GM21723 (cell line): ENCODE measurements at regions not wholly inside any gene's neighbourhood (a gene's known extent, or its start where the extent isn't known, plus 50 kb on each side); places are given as distances from the start of the nearest gene placed in this dataset.
"Not testable (repeated sequence)": the region's sequence is repeated elsewhere in the genome, so short reads cannot be mapped to it uniquely, and the experiment has no call there.

ENCODE experiments used
- ATAC-seq: cut with Tn5 transposase; IDR thresholded peaks from one replicate; pipeline ENCODE4 v1.9.1; 2021; ENCODE audit warnings: mild to moderate bottlenecking, moderate library complexity; ENCODE audit not compliant: unreplicated experiment

DNA sequence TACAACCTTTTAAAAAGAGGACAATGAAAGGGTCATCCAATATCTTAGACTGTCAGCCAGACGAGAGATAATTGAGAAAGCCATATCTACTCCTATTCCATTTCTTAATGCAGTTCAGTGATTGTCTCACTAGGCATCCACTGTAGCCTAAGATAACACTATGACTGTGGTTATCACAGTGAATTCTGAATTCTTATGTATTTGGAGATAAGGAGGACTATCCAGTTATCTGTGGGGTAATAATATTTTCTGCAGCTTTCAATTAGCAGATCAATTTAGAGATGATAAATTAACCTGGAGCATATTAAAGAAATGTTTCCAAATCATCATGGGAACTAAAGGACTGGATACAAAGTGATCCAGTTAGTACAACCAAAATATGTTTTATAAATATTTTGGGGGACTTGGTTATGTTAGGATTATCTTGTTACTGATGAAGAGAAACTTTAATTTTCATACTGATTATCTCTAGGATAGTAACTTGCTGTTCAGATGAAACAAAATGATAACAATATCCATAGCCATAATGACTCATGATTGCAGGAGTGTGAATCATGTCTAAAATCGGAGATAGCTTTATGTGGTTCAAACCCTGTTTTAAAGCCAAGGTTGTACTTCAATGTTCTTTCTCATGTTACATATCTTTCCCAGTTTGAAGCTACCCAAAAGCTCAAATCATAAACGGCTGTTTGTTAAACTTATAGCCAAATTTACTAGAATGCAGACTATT lies 1152.0 kb downstream of the HACE1 start:
- ATAC-seq, result no peak

DNA sequence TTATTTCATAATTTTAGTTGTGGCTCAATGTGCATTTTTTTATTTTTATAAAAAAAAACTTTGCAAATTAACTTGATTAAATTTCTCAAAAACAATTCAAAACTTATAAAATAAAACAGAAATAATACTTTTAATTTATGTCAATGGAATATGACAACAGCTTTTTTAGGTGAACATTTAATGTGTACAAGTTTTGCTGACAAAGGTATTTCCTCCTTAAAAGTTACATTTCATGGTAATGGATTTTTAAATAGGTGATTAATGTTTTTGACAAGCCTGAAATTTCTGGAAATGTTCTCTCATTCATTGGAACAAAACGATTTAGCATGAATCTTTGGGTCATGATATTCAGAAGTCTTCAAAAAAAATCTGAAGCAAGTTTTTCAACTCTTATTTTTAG lies 1160.0 kb downstream of the HACE1 start:
- ATAC-seq, result no peak

DNA sequence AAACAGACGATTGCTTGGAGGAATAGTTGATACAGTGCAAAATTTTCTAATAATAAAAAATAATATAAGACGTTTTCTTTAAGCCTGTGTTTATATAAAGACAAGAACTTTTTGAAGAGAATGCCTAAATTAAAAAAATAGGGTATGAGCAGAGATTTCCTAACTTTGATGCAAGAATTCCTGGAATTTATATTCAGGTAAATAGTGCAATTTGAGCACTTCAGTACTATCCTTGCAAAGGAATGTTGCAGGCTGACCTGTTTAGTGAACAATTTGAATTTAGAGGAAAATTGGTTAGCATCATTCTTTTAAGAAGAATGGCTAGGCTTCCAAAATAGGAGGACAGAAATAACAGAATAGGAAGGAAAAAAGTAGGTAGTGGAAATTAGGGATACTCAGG lies 1172.3 kb downstream of the HACE1 start:
- ATAC-seq, result no peak

DNA sequence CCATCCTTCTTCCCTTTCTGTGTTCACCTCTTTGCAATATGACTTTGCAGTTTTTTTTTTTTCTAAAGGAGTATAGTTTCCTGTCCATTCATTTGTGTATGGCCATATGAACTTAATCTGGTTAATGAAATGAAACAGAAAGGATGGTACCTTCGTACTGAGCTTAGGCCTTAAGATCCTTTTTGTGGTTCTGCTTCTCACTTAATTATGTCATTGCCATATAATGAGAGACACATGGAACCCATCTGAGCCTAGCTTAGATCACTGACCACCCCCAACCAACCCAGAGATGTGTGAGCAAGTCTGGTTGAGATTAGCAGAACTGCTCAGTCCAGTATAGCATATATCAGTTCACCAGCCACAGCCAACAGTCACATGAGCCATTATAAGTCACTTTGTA lies 1179.6 kb downstream of the HACE1 start:
- ATAC-seq, result no peak

DNA sequence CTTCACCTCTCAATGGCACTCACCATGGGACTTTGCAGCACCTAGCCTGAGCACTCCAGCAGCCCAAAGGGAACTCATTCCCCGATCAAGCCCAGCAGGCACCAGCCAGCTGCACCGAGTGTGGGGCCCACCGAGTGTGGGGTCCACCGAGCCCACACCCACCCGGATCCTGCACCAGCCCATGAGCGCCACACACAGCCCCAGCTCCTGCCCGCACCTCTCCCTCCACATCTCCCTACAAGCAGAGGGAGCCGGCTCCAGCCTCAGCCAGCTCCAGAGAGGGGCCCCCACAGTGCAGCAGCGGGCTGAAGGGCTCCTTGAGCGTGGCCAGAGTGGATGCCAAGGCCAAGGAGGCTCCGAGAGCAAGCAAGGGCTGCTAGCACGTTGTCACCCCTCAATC lies 1182.4 kb downstream of the HACE1 start:
- ATAC-seq, result no peak

DNA sequence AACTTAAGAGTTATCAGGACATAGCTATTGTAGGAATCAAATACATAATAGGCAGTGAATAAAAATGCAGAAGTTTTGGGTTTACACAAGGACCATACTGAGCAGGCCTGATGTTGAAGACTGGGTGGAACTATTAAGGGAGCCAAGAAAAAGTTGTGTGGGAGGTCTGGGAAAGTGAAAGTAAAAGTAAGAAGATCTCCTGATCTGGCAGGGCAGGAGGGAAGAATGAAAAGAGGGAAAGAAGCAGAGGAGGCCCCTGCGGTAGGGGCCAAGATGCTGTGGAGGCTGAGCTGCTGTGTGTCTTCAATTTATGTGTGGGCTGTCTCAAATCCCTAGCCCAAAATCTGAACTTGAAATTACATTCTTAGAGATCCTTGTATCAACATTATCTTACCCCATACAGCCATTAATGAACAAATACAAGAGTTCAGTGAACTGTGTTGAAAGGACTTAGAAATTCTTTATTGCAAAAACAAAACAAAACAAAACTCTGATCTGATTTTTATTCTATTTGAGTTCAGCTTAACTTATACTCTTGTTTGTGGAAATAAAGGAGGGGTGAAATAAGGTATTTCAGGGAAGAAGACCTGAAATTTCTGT lies 1183.8 kb downstream of the HACE1 start:
- ATAC-seq, result no peak

DNA sequence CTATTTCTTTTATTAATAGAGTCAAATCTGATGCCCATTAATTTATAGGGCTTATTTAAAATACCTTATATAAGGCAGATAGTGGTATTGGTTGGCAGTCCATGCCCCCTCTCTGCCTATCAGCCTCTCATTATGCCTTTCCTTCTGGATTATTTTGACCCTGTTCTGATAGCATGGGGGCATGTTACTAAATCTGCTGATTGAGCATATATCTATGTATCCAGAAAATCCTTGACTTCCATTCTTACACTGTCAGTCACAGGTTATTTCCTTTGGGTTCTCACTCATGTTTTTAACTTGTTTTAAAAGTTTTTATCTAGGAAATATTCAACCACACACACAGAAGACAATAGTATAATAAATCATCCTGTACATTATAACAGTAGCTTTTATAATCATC lies 1184.9 kb downstream of the HACE1 start:
- ATAC-seq, result no peak

DNA sequence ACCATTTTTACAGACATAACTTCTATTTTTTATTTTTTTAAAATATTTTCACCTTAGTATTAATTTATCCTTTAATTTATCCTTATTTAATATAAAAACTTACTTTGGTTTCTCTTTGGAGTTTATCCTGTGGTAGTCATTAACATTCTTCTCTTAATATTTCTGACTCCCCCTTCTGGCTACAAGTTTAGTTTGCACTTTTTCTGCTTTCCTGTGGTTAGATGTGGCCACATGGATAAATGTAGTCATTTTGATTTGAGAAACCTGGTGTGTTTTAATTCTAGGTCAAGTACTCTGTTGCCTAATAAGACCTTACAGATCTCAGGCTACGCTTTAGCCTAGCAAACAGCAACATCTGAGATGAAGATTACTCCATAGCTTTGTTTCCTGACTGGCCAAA lies 1187.5 kb downstream of the HACE1 start:
- ATAC-seq, result no peak

DNA sequence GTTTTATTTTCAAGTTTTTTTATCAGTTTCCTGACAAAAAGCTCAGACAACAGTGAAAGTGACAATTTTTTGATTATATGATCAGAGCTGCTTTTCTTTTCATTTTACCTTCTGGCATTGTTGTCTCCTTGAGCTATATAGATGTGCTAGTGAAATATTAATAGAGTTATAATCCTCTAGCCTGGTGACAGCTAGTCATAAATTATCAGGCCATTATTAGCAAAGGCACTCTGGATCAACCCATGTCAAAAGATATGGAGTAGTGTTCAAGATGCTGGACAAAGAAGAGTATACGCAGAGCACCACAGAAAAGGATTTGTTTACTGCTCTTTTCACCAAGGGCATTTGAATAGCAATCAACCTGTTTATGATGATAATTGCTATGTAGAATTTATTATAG lies 1230.1 kb downstream of the HACE1 start:
- ATAC-seq, result no peak

DNA sequence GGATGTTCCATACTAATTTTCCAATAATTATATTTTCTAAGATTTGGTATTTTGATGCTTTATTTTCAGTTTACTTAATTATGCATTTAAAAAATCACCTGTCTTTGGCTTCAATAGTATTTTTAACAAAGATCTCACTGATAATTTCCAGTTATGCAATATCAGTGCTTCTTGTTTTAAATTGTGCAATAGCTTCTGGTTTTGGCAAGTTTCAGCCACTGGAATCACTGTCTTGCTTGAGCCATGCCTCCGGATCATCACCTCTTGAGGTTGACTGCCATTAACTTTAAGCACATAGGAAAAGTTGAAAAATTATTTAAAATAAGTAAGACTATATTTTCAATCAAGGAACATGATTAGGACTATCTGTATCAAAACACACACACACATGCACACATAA lies 1242.1 kb downstream of the HACE1 start:
- no peak for ATAC-seq

DNA sequence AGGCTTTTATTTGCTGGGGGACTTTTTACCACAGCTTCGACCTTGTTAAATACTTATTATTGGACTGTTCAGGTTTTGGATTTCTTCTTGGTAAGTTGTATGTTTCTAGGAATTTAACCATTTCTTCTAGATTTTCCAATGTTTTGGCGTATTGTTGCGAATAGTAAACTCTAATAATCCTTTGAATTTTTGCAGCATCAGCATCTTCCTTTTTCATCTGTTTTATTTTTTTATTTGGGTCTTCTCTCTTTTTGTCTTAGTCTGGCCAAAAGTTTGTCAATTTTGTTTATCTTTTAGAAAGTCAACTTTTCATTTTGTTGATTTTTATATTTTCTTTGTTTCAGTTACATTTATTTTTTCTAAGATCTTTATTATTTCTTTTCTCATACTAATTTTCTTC lies 1272.0 kb downstream of the HACE1 start:
- no peak for ATAC-seq

DNA sequence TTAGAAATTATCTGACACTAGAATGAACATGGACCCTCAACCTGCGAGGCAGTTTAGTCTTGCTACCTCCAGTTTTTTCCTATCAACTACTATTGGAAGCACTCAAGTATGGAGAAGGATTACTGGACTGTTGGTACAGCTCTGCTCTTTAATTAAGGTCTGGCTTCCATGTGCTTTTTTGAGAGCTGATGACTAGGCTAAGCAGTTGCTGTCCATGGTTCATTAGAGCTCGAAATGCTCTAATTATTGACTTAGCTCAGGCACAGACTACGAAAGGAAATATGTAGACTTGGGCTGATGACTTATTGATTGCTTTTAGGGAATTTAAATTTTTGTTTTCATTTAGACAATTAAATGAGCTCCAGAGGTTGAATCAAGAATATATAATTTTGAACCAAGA lies 1281.6 kb downstream of the HACE1 start:
- ATAC-seq, result no peak

DNA sequence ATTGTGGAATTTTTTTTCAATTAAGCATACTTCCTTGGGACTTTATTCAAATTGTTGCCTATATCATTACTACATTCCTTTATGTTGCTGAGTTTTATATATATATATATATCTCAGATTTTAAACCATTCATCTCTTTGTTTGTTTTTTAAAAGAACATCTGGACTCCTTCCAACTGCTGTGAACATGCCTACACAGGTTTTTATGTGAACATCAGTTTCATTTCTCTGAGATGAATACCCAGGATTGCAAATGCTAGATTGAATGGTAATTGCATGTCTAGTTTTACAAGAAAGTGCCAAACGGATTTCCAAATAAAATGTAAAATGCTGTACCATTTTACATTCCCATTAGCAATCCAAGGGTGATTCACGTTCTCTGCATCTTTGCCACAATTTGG lies 1289.3 kb downstream of the HACE1 start:
- no peak for ATAC-seq

DNA sequence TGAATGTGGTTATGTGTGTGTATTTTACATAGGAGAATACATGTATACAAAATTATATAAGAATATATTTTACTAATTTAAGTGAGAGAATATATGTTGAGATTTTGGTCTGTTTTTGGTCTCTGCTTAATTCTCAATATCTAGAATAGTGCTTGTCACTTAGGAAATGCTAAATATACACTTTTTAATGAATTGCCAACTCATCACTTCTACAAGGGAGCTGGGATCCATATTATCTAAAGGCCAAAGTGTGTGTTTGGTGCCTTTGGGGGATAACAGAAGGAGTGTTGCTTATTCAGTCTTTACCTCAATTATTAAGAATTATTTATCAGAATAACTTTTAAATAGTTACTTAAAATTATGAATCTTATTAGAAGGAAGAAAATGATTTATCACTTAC lies 1304.8 kb downstream of the HACE1 start:
- ATAC-seq, result no peak

DNA sequence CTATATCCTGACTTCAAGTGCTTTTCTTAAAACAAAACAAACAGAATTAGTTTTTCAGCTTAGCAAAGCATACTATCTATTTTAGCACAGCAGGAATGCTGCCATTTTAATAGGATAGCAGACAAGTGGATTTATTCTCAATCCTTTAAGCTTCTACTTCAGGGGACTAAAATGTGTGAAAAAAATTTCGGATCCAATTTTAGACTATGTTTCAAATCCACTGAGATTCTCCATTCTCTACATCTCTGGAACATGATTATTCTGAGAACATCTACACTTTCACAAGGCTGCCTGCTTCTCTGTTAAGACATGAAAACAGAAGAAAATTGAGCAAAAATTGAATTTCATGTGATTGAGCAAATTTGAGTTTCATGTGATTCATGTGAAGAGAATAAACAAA lies 1321.3 kb downstream of the HACE1 start:
- no peak for ATAC-seq

DNA sequence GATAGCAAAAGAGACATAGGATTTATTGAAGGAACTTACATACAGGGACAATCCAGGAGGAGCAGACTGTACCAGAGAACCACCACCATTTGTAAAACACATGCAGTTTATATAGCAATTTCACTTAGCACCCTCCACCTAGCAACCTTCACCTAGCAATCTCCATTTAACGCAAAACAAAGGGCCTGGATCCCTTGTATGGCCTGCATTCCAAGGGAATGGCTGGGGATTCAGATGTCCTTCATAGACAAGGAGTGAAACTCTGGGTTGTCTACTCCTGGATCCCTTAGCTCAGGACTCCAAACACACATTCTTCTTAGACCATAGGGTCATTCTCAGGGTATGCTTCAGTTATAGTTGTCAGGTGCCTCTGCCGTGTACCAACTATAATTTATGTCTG lies 1324.9 kb downstream of the HACE1 start:
- ATAC-seq, result no peak

DNA sequence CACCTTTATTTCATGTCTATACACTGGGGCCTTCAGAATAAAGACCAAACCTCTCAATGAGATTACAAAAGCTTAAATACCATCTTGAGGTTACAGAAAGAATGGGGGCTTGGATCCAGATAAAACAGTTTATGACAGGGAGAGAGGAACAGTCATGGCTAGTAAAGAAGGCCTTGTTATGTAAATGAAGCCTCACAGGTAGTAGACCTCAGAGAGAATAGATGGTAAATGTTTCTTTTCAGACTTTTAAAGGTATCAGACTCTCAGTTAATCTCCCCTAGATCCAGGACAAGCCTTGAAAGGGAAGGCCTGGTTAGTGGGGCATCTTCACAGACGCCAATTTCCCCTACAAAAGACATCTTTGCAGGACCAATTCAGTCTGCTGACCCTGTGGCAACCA lies 1325.6 kb downstream of the HACE1 start:
- no peak for ATAC-seq

DNA sequence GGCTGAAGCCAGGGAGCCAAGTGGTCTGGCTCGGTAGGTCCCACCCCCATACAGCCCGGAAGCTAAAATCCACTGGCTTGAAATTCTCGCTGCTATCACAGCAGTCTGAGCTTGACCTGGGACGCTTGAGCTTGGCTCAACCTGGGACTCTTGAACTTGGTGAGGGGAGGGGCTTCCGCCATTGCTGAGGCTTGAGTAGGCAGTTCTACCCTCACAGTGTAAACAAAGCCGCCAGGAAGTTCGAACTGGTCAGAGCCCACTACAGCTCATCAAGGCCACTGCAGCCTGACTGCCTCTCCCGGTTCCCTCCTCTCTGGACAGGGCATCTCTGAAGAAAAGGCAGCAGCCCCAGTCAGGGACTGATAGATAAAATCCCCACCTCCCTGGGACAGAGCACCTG lies 1337.7 kb downstream of the HACE1 start:
- ATAC-seq, result no peak

DNA sequence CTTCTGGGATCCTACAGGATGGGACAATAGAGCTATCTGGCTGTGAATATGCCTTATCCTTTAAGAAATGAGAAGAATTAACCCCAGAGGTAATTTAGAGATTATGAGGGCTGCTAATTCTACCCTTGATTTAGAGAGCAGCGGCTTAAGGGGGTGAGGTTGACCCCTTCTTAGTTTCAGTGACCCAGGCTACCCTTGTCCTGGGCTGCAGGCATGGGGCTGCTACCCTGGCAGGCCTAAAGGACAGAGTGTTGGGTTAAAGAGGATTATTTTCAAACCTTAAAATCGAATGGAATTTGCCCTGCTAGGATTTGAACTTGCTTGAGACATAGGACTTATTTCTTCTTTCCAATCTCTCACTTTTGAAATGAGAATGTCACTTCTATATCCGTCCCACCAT lies 1343.4 kb downstream of the HACE1 start:
- no peak for ATAC-seq

DNA sequence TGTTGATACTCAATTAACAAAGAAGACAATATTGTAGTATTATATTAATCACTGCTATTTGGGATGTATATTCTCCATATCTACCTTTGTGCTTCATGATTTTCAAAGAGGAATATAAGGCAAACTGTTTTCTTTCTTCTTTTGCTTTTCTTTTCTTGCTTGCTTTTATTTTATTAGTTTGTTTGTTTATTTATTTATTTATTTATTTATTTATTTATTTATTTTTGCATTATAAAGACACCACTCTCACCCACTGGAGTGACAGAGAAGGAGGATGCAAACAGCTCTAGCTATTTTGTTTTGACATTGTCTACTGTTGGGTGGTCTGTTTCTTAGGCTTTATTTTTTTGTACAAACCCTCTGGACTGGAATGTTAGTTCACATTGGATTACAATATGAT lies 1352.7 kb downstream of the HACE1 start:
- ATAC-seq, result no peak

DNA sequence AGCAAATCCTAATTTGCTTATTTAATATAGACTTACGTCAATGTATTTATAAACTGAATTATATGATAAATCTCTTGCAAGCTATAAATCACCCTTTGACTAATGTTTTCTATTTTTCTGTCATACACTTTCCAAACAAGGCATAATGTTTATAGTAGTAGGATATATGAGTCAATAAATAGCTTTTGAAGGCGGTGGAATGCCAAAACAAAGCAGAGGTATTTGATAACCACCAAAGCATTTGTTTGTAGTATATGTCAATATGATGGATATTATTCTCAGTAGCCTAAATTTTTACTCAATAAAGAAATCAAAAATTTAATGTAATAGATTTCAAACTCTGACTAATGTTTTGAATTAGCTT lies 1354.6 kb downstream of the HACE1 start:
- no peak for ATAC-seq

DNA sequence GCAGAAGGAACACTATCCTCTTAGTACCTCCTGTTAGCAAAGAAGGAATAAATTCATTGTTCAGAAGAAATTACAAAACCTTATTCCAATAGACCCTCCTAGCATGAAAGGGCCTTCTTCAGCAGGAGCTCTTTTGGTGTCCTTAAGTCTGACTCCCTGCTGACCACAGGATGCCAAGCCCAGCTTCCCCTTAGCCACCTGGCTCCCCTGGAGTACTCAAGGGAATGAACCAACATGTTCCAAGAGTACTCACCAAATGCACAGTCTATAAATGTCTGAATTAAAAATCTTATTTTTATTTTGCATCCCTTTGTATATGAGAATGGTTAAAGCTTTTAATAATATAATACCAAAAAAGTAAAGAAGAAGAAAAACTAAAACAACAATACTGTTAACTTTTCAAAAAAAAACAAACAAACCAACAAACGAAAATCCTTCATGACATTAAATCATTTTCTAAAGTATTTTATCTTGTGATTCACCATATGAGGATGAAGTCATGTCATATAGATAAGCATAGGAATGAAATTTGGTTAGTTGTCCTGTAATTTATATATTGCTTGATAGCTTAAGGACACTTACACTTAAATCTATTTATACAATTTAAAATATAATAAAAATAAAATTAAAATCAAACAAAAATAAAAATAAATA lies 1355.1 kb downstream of the HACE1 start:
- no peak for ATAC-seq

DNA sequence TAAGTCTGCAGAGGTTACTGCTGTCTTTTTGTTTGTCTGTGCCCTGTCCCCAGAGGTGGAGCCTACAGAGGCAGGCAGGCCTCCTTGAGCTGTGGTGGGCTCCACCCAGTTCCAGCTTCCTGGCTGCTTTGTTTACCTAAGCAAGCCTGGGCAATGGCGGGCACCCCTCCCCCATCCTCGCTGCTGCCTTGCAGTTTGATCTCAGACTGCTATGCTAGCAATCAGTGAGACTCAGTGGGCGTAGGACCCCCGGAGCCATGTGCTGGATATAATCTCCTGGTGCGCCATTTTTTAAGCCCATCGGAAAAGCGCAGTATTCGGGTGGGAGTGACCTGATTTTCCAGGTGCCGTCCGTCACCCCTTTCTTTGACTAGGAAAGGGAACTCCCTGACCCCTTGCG lies 1363.1 kb downstream of the HACE1 start:
- ATAC-seq, result not testable (repeated sequence)
